Body of pancreas (tissue), 4 donors: ENCODE measurements at regions not wholly inside any gene's neighbourhood (a gene's known extent, or its start where the extent isn't known, plus 50 kb on each side); places are given as distances from the start of the nearest gene placed in this dataset.
"Not testable (repeated sequence)": the region's sequence is repeated elsewhere in the genome, so short reads cannot be mapped to it uniquely, and the experiment has no call there.

Experiments used
- ATAC-seq: fragments of 150-250 bp; one replicate; pipeline ENCODE4 v1.9.1; 2016
- DNase-seq, 4 donors: peaks; one replicate each; pipeline ENCODE4 v3.0.0-alpha.2; 2019
- H3K27ac ChIP-seq, 4 donors: fragments of 200-600 bp; sonication (generic); 1 replicate in 3 of 4; 2 replicates in 1 of 4; pipeline versions ENCODE4 v1.5.1 to v1.6.1; 2016 to 2019; ENCODE audit warnings: mild to moderate bottlenecking in 1 of 4, mixed read lengths in 1 of 4, moderate library complexity in 1 of 4
- H3K27me3 ChIP-seq, 2 donors: fragments of 200-600 bp; sonication (generic); one replicate each; pipeline ENCODE4 v1.6.0; 2016; ENCODE audit warnings: mild to moderate bottlenecking in 1 of 2
- H3K36me3 ChIP-seq, 2 donors: fragments of 200-600 bp; sonication (generic); replicated peaks in 1 of 2; 2 replicates each; pipeline ENCODE4 v1.5.1; 2016; ENCODE audit warnings: low read depth in 2 of 2; ENCODE audit not compliant: insufficient read depth in 1 of 2
- H3K4me1 ChIP-seq: fragments of 200-600 bp; sonication (generic); one replicate; pipeline ENCODE4 v1.6.0; 2016
- H3K4me3 ChIP-seq, 2 donors: fragments of 200-600 bp; sonication (generic); 1 replicate in 1 of 2; 2 replicates in 1 of 2; pipeline ENCODE4 v1.5.1; 2016 to 2019
- H3K9me3 ChIP-seq, 3 donors: fragments of 200-600 bp; sonication (generic); 1 replicate in 2 of 3; 2 replicates in 1 of 3; pipeline ENCODE4 v1.5.1; 2016
- POLR2A ChIP-seq, 3 donors: fragments of 450-650 bp; IDR thresholded peaks; one replicate each; pipeline ENCODE4 v1.6.1; 2016; ENCODE audit warnings: antibody characterized with exemption in 3 of 3, mild to moderate bottlenecking in 2 of 3
- WGBS, 2 donors: methylation state at CpG; one replicate each; pipeline ENCODE4 v1.1.5; 2017; 5-methylcytosine and 5-hydroxymethylcytosine counted together
- intact Hi-C: fragments of 100-400 bp; cut with DNase I; formaldehyde crosslinking; loops from one replicate; pipeline ENCODE4 v1.15.1; 2023
- TF ChIP-seq, protein P1 (sequence below), 7 experiments: fragments of 450-650 bp in 4 of 7; fragments of 200-600 bp in 3 of 7; sonication (generic) in 3 of 7; IDR thresholded peaks; one replicate each; pipeline ENCODE4 v1.5.1; 2016 to 2019; ENCODE audit warnings: antibody characterized with exemption in 7 of 7

DNA sequence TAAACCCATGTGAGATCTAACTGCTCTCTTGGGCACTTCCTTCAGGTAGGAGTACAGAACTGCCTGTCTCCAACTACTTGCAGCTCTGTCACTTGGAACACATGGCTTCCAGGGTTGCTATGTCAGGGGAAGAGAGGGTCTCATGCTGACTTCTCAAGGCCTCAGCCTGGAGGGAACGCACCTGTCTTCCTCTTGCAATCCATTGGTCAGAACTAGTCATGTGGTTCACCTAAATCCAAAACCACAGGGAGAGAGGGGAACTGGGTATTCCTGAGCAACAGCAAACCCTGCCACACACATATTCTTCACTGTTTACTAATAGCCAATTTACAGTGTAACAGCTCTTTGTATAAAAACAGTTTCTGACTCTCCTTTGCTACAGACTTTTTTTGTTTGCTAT is 206.1 kb downstream of the KCNJ2 start:
- no peaks in the 10 kb centered on the region for H3K9me3 ChIP-seq
- TF ChIP-seq POLR2A (IDR thresholded peaks at IDR 0.05), result no peak
- TF ChIP-seq, protein P1, sequence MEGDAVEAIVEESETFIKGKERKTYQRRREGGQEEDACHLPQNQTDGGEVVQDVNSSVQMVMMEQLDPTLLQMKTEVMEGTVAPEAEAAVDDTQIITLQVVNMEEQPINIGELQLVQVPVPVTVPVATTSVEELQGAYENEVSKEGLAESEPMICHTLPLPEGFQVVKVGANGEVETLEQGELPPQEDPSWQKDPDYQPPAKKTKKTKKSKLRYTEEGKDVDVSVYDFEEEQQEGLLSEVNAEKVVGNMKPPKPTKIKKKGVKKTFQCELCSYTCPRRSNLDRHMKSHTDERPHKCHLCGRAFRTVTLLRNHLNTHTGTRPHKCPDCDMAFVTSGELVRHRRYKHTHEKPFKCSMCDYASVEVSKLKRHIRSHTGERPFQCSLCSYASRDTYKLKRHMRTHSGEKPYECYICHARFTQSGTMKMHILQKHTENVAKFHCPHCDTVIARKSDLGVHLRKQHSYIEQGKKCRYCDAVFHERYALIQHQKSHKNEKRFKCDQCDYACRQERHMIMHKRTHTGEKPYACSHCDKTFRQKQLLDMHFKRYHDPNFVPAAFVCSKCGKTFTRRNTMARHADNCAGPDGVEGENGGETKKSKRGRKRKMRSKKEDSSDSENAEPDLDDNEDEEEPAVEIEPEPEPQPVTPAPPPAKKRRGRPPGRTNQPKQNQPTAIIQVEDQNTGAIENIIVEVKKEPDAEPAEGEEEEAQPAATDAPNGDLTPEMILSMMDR (IDR thresholded peaks at IDR 0.05), result no peak
- no peaks in the 10 kb centered on the region for H3K27me3 ChIP-seq
- H3K27ac ChIP-seq, result no peak overlapping the region
- intact Hi-C loops, result no loop called here
- ATAC-seq, result no peak
- 33 to 61% methylated on average over 1 of the region's 1 CpG for WGBS, 2 donors
- no peak overlapping the region for H3K4me3 ChIP-seq
- no peak for DNase-seq
- no peaks in the 10 kb centered on the region for H3K4me1 ChIP-seq
- H3K36me3 ChIP-seq, result no peaks in the 10 kb centered on the region

DNA sequence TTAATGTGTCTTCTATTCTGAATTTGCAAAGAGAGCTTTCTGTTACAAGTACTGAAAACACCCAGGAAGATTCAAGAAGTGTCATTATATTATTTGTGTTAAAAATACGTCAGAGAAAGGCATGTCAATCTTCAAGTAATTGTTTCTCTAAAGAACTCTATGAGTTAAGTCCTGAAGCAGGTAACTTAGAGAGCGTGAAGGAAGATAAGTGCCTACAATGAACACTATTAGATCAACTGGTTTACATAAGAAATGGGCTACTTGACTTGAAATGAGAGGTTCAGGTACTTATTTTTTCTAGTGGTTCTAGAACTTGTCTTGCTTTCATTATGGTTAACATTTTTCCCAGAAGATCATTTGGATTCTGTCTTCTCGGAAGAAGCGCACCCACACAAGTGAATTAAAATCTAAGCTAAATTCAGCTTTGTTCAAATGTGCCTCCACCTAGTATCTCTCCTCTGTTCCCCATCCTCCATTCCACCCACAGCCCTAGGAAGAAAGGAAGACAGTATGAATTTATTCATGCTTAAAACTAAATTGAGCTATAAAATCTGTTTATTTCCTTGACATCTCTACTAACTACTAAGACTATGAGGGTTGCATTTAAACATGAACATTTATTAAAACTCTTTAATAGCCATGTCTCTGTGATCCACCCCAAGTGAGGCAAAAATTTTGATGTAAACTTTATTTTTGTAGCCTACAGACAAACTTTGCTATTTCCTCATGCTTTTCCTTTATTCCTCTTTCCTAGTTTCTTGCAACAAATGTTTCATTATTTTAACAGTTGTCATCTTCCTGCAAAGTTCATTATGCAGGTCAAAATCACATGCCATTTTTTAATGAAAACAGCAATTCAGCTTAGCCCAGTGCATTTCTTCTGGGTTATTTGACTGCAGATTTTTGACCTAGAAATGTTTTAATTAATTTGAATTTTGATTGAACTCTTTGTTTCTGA is 206.8 kb downstream of the KCNJ2 start:
- Histone ChIP-seq H3K36me3 (no peaks in the 10 kb centered on the region), H3K9me3 (no peaks in the 10 kb centered on the region), H3K4me1 (no peaks in the 10 kb centered on the region), H3K4me3 (no peak overlapping the region), H3K27me3 (no peaks in the 10 kb centered on the region), H3K27ac (no peak overlapping the region)
- ATAC-seq, result no peak
- no peak for DNase-seq
- TF ChIP-seq, protein P1 (IDR thresholded peaks at IDR 0.05), result no peak
- TF ChIP-seq POLR2A (IDR thresholded peaks at IDR 0.05), result no peak
- intact Hi-C loops, result no loop called here
- WGBS, 2 donors, result 73 to 82% methylated on average over 4 of the region's 4 CpGs

DNA sequence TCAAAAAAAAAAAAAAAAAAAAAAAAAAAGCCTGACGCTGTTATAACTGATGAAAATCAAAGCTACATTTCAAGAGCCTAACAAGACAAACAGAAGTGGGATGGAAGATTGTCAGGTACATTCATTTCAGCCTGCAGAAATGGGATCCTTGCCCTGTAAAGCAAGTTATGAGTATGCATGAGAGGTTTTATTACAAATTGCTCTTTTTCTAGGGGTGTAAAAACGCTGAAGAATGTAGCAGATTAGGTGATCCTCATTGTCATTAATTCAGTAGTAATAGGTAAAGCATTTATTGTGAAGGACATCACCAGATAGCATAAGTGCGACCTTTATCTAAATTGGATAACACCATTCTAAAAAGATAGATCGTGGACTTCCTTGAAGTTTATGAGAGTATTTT is 208.3 kb downstream of the KCNJ2 start:
- TF ChIP-seq, protein P1 (IDR thresholded peaks at IDR 0.05), result no peak
- H3K4me3 ChIP-seq, result no peak overlapping the region
- H3K27ac ChIP-seq, result no peak overlapping the region
- no peaks in the 10 kb centered on the region for H3K4me1 ChIP-seq
- intact Hi-C loops, result no loop called here
- H3K9me3 ChIP-seq, result no peaks in the 10 kb centered on the region
- DNase-seq, result no peak
- no peaks in the 10 kb centered on the region for H3K36me3 ChIP-seq
- 44 to 59% methylated on average over 4 of the region's 4 CpGs for WGBS, 2 donors
- no peaks in the 10 kb centered on the region for H3K27me3 ChIP-seq
- no peak for ATAC-seq

DNA sequence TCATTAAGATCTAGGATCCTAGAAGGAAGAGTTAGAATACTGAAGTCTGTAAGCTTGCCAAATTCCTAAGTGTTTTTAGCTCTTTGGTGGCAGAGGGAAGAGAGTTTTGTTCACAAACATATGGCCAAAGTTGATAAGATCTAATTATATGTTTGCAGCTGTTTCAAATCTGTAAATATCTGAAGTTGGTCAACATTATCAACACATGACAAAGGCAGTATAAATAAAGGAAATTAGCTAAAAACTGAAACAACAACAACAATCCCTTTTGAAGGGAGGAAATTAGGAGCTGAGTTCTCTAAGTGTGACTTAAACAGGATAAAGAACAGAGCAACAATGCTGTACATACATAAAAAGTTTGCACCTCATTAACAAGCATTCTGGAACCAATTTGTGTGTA is 208.7 kb downstream of the KCNJ2 start:
- H3K27ac ChIP-seq, result no peak overlapping the region
- intact Hi-C loops, result no loop called here
- H3K4me1 ChIP-seq, result no peaks in the 10 kb centered on the region
- ATAC-seq (no peak), DNase-seq (no peak)
- H3K36me3 ChIP-seq, result no peaks in the 10 kb centered on the region
- no peak for TF ChIP-seq POLR2A (IDR thresholded peaks at IDR 0.05)
- TF ChIP-seq, protein P1 (IDR thresholded peaks at IDR 0.05), result no peak
- H3K9me3 ChIP-seq, result no peaks in the 10 kb centered on the region
- H3K4me3 ChIP-seq, result no peak overlapping the region
- no peaks in the 10 kb centered on the region for H3K27me3 ChIP-seq

DNA sequence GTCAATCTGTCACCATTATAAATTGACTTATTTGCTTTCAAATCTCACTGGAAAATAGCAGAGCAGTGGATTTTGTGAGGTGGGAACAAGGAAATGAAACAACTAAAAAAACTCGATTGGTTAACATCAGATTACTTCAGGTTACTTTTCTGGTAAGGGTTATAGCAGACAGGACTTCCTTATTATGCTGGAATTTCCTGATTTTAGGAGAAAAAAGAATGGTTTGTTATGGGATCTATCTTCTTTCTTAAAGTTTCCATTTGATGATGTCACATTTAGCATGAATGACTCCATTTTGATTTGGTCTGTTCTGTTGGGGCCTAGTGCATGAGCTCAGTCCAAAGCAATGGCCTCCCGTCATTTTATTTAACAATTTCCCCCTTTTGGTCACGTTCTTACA is 210.6 kb downstream of the KCNJ2 start:
- 85 to 86% methylated on average over 3 of the region's 3 CpGs for WGBS, 2 donors
- Histone ChIP-seq H3K27me3 (no peaks in the 10 kb centered on the region), H3K4me3 (no peak overlapping the region), H3K36me3 (no peaks in the 10 kb centered on the region), H3K9me3 (no peaks in the 10 kb centered on the region), H3K4me1 (no peaks in the 10 kb centered on the region), H3K27ac (no peak overlapping the region)
- no peak for TF ChIP-seq POLR2A (IDR thresholded peaks at IDR 0.05)
- TF ChIP-seq, protein P1 (IDR thresholded peaks at IDR 0.05), result no peak
- ATAC-seq (no peak), DNase-seq (no peak)
- intact Hi-C loops, result no loop called here

DNA sequence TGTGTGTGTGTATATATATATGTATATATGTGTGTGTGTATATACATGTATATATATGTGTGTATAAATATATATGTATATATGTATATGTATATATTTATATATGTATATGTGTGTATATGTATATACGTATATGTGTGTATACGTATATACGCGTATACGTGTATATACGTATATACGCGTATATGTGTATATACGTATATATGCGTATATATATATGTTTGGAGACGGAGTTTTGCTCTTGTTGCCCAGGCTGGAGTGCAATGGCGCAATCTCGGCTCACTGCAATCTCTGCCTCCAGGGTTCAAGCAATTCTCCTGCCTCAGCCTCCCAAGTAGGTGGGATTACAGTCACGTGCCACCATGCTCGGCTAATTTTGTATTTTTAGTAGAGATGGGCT is 212.6 kb downstream of the KCNJ2 start:
- H3K4me1 ChIP-seq, intact Hi-C loops, DNase-seq, ATAC-seq, H3K4me3 ChIP-seq, H3K36me3 ChIP-seq, H3K27ac ChIP-seq, H3K27me3 ChIP-seq, H3K9me3 ChIP-seq: not testable (repeated sequence)
- 92 to 93% methylated on average over 15 of the region's 15 CpGs for WGBS, 2 donors
